ENCODE measurements at regions not wholly inside any gene's neighbourhood (a gene's known extent, or its start where the extent isn't known, plus 50 kb on each side); places are given as distances from the start of the nearest gene placed in this dataset.

DNA sequence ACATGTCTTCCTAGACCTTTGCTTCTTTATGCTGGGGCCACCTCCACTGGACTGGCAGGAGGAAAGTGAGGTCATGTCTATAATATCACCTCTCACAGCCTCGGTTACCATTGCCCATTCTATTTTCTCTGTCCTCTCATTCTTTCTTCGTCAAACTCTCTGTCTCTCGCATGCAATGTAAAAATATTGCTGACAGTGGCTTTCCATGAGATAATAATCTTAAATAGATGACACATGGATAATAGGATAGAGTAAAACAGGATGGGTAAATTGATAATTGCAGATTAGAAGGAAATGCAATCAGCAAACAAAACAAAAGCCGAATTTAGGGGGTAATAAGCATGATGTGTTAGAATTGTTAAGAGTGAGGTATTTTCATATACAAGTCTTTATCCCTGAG is 215.7 kb upstream of the PARD3B start:
- no peak for DNase-seq (ENCODE audit: low spot score)

- no peak for DNase-seq (ENCODE audit: low spot score)
These were observed 214.1 kb upstream of the PARD3B start for GRCh38 chr2:204331180-204331579.

DNA sequence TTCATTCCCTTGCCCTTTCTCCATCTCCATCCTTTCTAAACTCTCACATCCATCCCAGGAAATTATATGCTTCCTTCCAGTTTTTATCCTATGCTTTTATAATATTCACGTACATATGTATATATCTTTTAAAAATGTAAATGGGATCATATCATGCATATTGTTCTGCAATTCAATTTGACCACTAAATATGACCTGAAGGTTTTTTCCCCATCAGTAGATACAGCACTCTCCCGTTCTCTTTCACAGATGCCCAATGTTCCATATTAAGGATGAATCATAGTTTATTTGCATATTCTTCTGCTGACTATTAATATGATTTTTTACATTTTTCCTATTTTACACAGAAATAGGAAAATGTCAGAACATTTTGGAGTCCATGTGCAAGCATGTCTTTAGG is 213.3 kb upstream of the PARD3B start:
- DNase-seq (ENCODE audit: low spot score), result no peak

- DNase-seq (ENCODE audit: low spot score), result no peak
These were observed 212.6 kb upstream of the PARD3B start for GRCh38 chr2:204332706-204333105.

DNA sequence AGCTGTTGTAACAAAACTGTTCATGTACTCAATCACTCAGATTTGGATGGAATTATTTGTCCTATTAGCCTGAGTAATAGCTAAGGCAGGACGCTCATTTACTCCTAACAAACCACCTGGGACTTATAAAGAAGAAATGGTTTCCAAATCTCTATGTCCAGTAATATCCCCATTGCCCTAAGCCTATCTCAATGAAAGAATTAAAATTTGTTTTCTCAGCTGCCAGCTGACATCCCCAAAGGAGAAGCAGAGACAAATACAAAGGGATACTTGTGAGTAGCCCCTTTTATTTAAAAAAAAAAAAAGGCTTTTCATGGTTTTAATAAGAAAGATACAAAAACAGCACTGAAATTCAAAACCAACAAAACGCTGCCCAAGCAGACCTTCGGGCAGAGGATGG is 211.4 kb upstream of the PARD3B start:
- DNase-seq (ENCODE audit: low spot score), result no peak

GRCh38 chr2:204335451-204336058 is 209.7 kb upstream of the PARD3B start:
- DNase-seq (ENCODE audit: low spot score), result no peak

GRCh38 chr2:204336153-204336744 is 209.0 kb upstream of the PARD3B start:
- no peak for DNase-seq (ENCODE audit: low spot score)

DNA sequence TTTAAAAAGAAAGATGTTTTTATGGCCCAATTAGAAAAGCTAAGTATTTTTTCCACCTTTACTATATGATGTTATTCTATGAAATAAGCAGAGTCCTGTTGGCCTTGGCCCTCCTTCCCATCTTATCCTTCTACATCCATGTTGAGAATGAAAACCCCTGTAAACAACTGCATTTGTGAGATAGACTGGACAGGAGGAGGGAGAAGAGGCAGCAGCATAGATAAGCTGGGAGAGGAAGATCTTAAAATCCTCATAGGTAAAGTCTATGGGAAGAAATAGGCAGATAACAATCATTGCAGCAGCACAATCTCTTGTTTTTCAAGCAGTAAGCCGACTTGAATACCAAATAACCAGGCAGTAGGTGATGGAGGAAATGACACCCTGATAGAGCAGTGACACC is 207.6 kb upstream of the PARD3B start:
- no peak for DNase-seq (ENCODE audit: low spot score)

DNA sequence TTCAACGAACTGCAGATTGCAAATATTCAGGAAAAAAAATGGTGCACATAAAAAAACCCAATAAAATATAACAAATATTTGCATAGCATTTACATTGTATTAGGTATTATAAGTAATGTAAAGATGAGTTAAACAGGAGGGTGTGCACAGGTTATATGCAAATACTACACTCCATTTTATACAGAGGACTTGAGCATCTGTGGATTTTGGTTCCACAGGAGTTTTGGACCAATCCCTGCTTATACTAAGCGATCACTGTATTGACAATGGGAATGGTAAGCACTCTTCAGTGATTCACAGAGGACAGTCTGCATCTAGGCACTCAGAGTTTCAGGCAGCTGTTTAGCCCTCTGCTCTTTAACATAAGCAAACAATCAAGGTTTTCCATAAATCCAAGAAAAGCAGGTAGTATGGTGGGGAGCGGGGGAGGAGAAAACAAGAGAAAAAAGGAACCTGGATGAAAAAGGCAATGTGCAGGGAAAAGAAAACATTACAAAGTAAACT is 206.0 kb upstream of the PARD3B start:
- DNase-seq (ENCODE audit: low spot score), result no peak

GRCh38 chr2:204340511-204340910 is 204.8 kb upstream of the PARD3B start:
- no peak for DNase-seq (ENCODE audit: low spot score)

DNA sequence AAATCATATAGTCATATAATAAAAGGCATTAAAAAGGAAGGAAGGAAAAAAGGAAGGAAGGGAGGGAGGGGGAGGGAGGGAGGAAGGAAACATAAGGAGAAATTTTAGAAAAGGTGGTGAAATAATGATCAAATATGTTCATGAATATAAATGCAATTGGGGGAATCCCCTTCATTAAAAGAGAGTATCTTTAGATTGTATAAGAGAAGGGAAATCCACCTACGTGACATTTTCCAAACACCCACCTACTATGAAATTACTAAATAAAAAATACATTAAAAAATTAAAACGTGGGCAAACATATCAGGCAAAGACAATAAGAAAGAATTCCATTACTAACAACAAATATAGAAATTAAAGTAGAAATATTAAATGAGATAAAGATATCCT is 203.4 kb upstream of the PARD3B start:
- no peak for DNase-seq (ENCODE audit: low spot score)

- no peak for DNase-seq (ENCODE audit: low spot score)
These were observed 201.6 kb upstream of the PARD3B start for GRCh38 chr2:204343685-204344084.

DNA sequence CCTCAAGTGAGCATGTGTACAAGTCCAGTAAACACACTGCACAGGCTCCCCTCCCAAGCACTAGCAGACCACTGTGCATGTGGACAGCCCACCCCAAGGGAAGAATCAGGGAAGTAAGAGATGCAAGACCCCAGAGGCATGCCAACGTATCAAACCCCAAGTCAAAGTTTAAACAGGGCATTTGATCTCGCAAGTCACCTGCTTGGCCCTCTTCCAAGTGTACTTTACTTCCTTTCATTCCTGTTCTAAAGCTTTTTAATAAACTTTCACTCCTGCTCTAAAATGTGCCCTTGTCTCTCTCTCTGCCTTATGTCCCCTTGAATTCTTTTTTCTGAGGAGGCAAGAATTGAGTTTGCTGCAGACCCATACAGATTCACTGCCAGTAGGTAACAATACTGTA is 201.2 kb upstream of the PARD3B start:
- no peak for DNase-seq (ENCODE audit: low spot score)

DNA sequence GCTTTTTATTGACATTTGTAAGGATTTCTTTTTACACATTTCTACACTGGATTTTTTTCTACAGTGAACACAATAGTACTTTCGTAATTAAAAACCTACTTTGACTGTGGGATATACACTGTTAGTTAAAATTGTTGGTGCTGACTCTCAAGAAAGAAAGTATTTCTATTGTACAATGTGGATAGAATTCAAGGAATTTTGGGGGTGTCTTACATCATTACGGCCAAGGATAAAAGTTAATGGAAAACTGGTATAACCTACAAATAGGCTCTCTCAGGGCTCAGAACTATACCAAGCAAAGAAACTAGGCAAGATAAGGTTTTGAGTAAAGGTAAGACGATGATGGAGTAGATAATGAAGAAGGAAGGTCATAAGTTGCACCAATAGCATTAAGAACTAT is 198.4 kb upstream of the PARD3B start:
- DNase-seq (ENCODE audit: low spot score), result no peak

- no peak for DNase-seq (ENCODE audit: low spot score)
These were observed 191.5 kb upstream of the PARD3B start for GRCh38 chr2:204353823-204354222.

DNA sequence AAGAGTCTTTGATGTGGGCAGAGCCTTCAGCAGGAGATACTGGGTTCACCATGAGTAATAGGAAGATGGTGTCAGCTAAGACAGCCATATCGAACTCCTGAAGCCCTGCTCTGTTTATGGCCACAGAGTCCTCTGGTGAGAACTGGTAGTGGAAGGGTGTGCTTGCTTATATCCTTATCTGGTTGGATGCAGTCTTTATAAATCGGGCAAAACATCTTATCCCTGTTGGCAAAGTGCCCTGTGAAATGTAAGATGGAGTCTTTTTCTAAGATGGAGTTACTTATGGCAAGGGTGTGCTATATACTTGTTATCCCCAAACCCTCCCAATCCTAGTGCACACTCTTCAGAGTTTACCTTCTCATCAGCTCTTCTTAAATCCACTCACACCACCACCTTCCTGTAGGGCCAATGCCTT is 190.8 kb upstream of the PARD3B start:
- no peak for DNase-seq (ENCODE audit: low spot score)

- no peak for DNase-seq (ENCODE audit: low spot score)
These were observed 189.6 kb upstream of the PARD3B start for GRCh38 chr2:204355688-204356087.

DNA sequence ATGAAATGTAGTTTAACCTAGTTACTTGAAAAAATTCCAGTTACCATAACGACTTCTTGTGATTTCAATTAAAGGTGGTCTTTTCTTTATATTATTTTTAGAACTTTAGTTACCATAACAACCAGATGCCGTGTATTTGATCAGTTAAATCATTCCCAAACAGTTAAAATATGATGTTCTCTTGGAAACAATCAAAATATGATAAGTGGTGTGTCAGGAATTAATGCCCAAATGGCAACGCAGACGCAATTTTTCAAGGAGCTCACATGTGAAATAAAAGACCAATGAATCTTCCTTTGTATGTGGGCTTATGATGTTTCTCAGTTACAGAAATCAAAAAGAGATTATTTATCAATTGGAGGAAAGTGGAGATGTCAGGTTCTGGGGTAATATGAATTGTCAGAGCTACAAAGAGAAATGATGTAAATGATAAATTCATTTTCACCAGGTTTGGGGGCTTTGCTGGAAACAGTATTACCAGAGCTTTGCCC is 189.1 kb upstream of the PARD3B start:
- DNase-seq (ENCODE audit: low spot score), result no peak

DNA sequence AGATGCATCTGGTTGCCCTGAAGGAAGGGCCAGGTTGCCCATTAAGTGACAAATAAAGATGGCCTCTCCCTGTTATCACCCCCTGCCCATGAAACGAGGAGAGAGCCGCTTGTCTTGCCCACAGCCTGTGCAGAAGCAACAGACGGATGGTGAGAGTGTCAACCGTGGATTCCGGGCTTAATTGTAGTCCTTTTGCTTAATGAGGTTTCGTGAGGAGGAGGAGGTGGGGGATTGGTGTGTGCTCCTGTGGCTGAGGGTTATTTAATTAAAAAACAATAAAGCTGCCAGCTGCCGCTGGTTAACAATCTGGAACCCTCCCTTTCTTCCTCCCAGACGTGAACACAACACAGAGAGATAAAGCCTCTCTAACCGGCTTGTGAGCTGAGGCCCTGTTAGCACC is 188.0 kb upstream of the PARD3B start:
- no peak for DNase-seq (ENCODE audit: low spot score)

GRCh38 chr2:204359076-204359475 is 186.2 kb upstream of the PARD3B start:
- no peak for DNase-seq (ENCODE audit: low spot score)

GRCh38 chr2:204360218-204361007 is 184.9 kb upstream of the PARD3B start:
- DNase-seq (ENCODE audit: low spot score), result no peak

GRCh38 chr2:204361738-204362137 is 183.5 kb upstream of the PARD3B start:
- no peak for DNase-seq (ENCODE audit: low spot score)

DNA sequence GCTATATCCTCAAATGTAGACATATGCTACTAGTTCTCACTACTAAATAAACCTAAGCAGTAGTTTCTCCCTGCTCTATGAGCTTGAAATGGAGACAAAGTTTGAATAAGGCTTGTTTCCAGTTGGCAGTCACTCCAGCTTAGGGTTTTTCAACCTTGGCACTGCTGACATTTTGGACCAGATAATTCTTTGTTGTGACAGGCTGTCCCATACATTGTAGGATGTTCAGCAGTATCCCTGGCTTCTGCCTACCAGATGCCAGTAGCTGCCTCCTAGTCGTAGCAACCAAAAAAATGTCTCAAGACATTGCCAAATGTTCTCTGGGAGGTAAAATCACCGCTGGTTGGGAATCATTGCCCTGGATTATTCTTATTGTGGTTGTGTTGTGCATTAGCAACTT is 182.7 kb upstream of the PARD3B start:
- no peak for DNase-seq (ENCODE audit: low spot score)

All from putamen (tissue), 1 donor.